Natural killer cell (primary cell): ENCODE measurements at regions not wholly inside any gene's neighbourhood (a gene's known extent, or its start where the extent isn't known, plus 50 kb on each side); places are given as distances from the start of the nearest gene placed in this dataset.

Source experiments
- ATAC-seq, 3 donors: fragments of 150-1000 bp in 2 of 3; fragments of 200-7000 bp in 1 of 3; cut with Tn5 transposase; 1 replicate in 1 of 3; 2 replicates in 2 of 3; pipeline ENCODE4 v1.10.0; 2021; ENCODE audit warnings: mild to moderate bottlenecking in 2 of 3, moderate library complexity in 2 of 3
- DNase-seq, 2 donors: peaks; one replicate each; pipeline versions ENCODE4 v3.0.0 to v3.0.0-alpha.2; 2013 to 2021; ENCODE audit warnings: mixed read lengths in 1 of 2
- H3K27ac ChIP-seq: one replicate; pipeline ENCODE4 v1.5.1; 2013; ENCODE audit warnings: mild to moderate bottlenecking, low read length
- H3K27me3 ChIP-seq: one replicate; pipeline ENCODE4 v1.6.1; 2013; ENCODE audit warnings: low read length; ENCODE audit not compliant: control insufficient read depth, insufficient read depth
- H3K36me3 ChIP-seq: one replicate; pipeline ENCODE4 v1.6.1; 2013; ENCODE audit warnings: low read length; ENCODE audit not compliant: control insufficient read depth, insufficient read depth
- H3K4me1 ChIP-seq: one replicate; pipeline ENCODE4 v1.6.1; 2013; ENCODE audit warnings: low read length; ENCODE audit not compliant: control insufficient read depth, insufficient read depth
- H3K4me3 ChIP-seq: one replicate; pipeline ENCODE4 v1.5.1; 2013; ENCODE audit warnings: low read length
- H3K9me3 ChIP-seq: one replicate; pipeline ENCODE4 v1.6.1; 2013; ENCODE audit warnings: low read length; ENCODE audit not compliant: control insufficient read depth, insufficient read depth
- H3K27ac Mint-ChIP-seq, 2 donors: one replicate each; pipeline ENCODE4 v1.8.0; 2022; ENCODE audit warnings: mild to moderate bottlenecking in 2 of 2, mixed read lengths in 2 of 2, moderate library complexity in 1 of 2
- H3K27me3 Mint-ChIP-seq, 2 donors: one replicate each; pipeline ENCODE4 v1.8.0; 2022; ENCODE audit warnings: low read depth in 2 of 2, mixed read lengths in 2 of 2
- H3K36me3 Mint-ChIP-seq: one replicate; pipeline ENCODE4 v1.8.0; 2022; ENCODE audit warnings: mixed read lengths
- H3K4me1 Mint-ChIP-seq, 2 donors: one replicate each; pipeline ENCODE4 v1.8.0; 2022; ENCODE audit warnings: mixed read lengths in 2 of 2
- H3K4me3 Mint-ChIP-seq: one replicate; pipeline ENCODE4 v1.8.0; 2022; ENCODE audit warnings: mild to moderate bottlenecking, moderate library complexity, mixed read lengths
- H3K9me3 Mint-ChIP-seq, 2 donors: one replicate each; pipeline ENCODE4 v1.8.0; 2022; ENCODE audit warnings: mixed read lengths in 2 of 2
- WGBS: methylation state at CpG from one replicate; pipeline ENCODE4 v1.1.7; 2013; ENCODE audit warnings: missing lambda C conversion rate; ENCODE audit not compliant: insufficient coverage; 5-methylcytosine and 5-hydroxymethylcytosine counted together
- intact Hi-C: fragments of 100-400 bp; cut with micrococcal nuclease; formaldehyde crosslinking; loops from one replicate; pipeline ENCODE4 v1.14.2; 2022
- TF ChIP-seq, protein P1 (sequence below): fragments of 200-600 bp; IDR thresholded peaks from one replicate; pipeline ENCODE4 v1.8.0; 2022; ENCODE audit warnings: antibody characterized with exemption

DNA sequence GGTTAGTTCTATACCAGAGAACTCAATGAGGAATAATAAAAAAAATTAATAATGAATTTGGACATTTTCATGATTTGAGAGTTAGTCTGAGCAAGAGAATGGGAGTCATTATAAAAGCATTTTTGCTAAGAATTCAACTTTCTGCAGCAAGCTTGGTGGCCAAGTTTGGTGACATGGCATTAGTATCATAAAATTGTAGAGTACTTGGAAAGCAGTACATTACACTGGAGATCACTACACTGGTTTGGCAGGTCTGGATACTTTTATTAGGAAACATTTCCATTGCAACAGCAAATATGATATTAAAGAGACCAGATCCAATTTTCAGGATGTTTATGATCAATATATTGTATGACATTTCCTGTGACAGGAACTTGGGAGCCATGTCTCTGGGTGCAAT, 249.1 kb upstream of the INTU start:
- Mint-ChIP-seq H3K27me3 (no peaks in the 10 kb centered on the region), H3K36me3 (no peaks in the 10 kb centered on the region), H3K4me3 (no peak overlapping the region), H3K4me1 (no peaks in the 10 kb centered on the region), H3K27ac (no peak overlapping the region), H3K9me3 (peaks cover 6 to 10% of the 10 kb centered on the region in 2 donors)
- Histone ChIP-seq H3K36me3 (no peaks in the 10 kb centered on the region), H3K4me3 (no peak overlapping the region), H3K9me3 (no peaks in the 10 kb centered on the region), H3K4me1 (no peaks in the 10 kb centered on the region), H3K27me3 (no peaks in the 10 kb centered on the region), H3K27ac (no peak overlapping the region)
- TF ChIP-seq, protein P1, sequence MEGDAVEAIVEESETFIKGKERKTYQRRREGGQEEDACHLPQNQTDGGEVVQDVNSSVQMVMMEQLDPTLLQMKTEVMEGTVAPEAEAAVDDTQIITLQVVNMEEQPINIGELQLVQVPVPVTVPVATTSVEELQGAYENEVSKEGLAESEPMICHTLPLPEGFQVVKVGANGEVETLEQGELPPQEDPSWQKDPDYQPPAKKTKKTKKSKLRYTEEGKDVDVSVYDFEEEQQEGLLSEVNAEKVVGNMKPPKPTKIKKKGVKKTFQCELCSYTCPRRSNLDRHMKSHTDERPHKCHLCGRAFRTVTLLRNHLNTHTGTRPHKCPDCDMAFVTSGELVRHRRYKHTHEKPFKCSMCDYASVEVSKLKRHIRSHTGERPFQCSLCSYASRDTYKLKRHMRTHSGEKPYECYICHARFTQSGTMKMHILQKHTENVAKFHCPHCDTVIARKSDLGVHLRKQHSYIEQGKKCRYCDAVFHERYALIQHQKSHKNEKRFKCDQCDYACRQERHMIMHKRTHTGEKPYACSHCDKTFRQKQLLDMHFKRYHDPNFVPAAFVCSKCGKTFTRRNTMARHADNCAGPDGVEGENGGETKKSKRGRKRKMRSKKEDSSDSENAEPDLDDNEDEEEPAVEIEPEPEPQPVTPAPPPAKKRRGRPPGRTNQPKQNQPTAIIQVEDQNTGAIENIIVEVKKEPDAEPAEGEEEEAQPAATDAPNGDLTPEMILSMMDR = no peak
- intact Hi-C loops = no loop called here
- ATAC-seq (no peak), DNase-seq (no peak)

DNA sequence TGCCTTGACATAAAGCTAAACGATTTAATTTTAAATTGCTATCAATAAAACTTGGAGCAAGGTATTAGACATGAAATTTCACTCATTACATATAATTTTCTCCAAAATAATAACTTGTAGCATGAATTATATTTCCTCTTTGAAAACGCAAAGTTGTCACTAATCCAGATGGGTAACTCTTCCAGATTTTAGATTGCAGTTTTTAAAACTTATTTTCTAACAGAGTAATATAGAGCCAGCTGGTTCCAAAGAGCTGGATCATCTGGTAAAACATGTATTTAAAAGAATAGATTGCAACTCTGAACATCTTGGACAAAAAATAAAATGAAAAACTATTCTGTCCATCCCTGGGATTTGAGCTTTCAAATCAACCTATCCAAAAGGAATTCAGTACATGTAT, 238.2 kb upstream of the INTU start:
- Histone ChIP-seq H3K4me1 (no peaks in the 10 kb centered on the region), H3K36me3 (no peaks in the 10 kb centered on the region), H3K4me3 (no peak overlapping the region), H3K27ac (no peak overlapping the region), H3K9me3 (no peaks in the 10 kb centered on the region), H3K27me3 (no peaks in the 10 kb centered on the region)
- H3K4me1 Mint-ChIP-seq = no peaks in the 10 kb centered on the region
- no peaks in the 10 kb centered on the region for H3K36me3 Mint-ChIP-seq
- no peak for ATAC-seq
- TF ChIP-seq, protein P1 = no peak
- no peaks in the 10 kb centered on the region for H3K9me3 Mint-ChIP-seq
- 60% methylated on average over 1 of the region's 2 CpGs for WGBS
- intact Hi-C loops = no loop called here
- DNase-seq = no peak
- H3K4me3 Mint-ChIP-seq = no peak overlapping the region
- H3K27ac Mint-ChIP-seq = no peak overlapping the region
- no peaks in the 10 kb centered on the region for H3K27me3 Mint-ChIP-seq

DNA sequence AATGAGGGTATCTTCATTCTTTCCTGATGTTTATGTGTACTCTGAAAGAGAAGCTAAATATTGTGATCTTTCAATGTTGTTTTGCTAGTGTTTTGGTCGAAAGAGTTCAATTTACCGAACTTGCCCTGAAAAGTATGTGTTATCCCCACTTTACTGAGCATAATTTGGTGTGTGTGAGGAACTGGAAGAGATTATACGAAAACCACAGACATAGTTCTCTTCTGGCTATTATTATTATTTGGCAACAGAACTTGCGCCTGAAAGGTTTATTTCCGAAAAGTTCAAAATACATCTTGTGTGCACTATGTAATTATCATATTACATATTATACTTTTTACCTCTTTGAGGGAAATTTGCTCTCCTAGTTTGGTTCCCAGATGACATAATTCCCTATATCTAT, 232.5 kb upstream of the INTU start:
- TF ChIP-seq, protein P1 = no peak
- no peak overlapping the region for H3K27ac Mint-ChIP-seq
- Histone ChIP-seq H3K4me3 (no peak overlapping the region), H3K4me1 (no peaks in the 10 kb centered on the region), H3K9me3 (no peaks in the 10 kb centered on the region), H3K36me3 (no peaks in the 10 kb centered on the region), H3K27ac (no peak overlapping the region), H3K27me3 (no peaks in the 10 kb centered on the region)
- no peaks in the 10 kb centered on the region for H3K4me1 Mint-ChIP-seq
- H3K36me3 Mint-ChIP-seq = no peaks in the 10 kb centered on the region
- ATAC-seq (no peak), DNase-seq (no peak)
- H3K4me3 Mint-ChIP-seq = no peak overlapping the region
- WGBS = 90% methylated on average over 3 of the region's 5 CpGs
- H3K9me3 Mint-ChIP-seq = no peaks in the 10 kb centered on the region
- H3K27me3 Mint-ChIP-seq = no peaks in the 10 kb centered on the region
- intact Hi-C loops = no loop called here

DNA sequence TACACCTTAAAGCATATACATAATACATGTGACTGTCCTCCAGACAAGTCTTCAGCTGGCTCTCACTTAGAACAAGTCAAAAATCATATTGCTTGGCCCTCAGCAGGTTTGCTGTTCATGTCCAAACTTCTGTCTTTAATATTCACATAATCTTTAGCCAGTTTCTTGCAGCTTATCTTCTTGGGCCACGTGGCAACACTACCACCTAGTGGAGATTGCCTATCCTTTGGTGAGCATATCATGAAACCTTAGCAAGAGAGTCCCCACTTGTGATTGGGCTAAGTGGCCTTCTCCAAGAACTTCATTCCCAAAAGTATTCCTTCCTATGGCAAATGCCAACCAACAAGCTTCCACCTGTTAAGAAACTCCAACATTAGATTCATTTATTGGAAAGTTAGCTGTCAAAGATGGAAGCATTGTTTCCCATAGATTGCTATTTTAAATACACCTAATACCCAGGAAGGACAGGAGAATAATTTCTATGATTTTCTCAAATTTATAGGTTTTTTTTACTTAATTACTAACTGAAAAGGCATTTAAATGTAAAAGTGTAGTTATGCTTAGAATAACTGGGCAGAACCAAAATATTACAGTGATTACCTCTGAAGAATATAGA, 231.9 kb upstream of the INTU start:
- peak in 1 of 2 donors; percentile 3 for DNase-seq
- TF ChIP-seq, protein P1 = no peak
- Mint-ChIP-seq H3K4me3 (no peak overlapping the region), H3K4me1 (no peaks in the 10 kb centered on the region), H3K9me3 (no peaks in the 10 kb centered on the region), H3K36me3 (no peaks in the 10 kb centered on the region), H3K27me3 (no peaks in the 10 kb centered on the region), H3K27ac (no peak overlapping the region)
- Histone ChIP-seq H3K9me3 (no peaks in the 10 kb centered on the region), H3K27me3 (no peaks in the 10 kb centered on the region), H3K4me3 (no peak overlapping the region), H3K4me1 (no peaks in the 10 kb centered on the region), H3K36me3 (no peaks in the 10 kb centered on the region), H3K27ac (no peak overlapping the region)
- no peak for ATAC-seq
- intact Hi-C loops = no loop called here
- whole genome bisulfite sequencing = 0% methylated on average over 1 of the region's 1 CpG
